GM19025 (cell line): ENCODE measurements at regions not wholly inside any gene's neighbourhood (a gene's known extent, or its start where the extent isn't known, plus 50 kb on each side); places are given as distances from the start of the nearest gene placed in this dataset.

Experiments
- ATAC-seq: cut with Tn5 transposase; IDR thresholded peaks from one replicate; pipeline ENCODE4 v1.9.1; 2021; ENCODE audit warnings: mild to moderate bottlenecking, low read depth, moderate library complexity; ENCODE audit not compliant: unreplicated experiment

DNA sequence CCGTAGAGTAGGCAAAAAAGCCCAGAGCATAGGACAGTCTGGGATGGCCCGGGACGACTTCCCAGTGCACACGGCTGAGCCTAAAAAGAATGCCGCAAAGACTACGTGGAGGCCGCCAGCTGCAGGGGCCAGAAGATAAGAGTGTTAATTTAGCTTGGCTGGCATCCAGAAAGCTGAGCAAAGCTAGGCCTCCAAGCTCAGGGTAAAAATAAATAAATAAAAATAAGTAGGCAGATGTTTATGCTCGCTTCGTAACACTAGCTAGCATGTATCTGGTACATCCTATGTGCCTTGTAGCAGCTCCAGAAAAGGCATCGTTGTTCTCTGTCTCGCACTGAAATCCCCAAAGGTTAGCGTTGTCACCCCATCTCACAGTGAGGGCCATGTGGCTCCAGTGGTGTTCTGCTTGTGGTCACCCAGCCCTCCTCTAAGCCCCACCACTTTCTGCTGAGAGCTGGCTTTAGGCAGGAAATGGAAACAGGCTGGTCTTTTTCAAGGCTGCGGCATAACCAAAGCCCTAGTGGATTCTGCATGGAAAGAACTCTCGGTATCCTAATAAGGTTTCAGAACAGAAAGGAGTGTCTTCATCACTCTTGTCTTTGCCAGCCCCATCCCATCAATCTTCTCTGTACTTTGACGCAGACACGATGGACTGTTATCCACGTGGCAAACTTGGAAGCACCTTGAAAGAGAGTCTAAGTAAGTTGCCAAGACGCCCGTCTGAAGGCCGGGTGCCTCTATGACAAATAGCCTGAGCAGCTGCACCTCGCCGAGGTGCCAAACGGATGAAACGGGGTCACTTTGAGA is 58.1 kb upstream of the MEF2A start:
- ATAC-seq: peak; percentile 31

DNA sequence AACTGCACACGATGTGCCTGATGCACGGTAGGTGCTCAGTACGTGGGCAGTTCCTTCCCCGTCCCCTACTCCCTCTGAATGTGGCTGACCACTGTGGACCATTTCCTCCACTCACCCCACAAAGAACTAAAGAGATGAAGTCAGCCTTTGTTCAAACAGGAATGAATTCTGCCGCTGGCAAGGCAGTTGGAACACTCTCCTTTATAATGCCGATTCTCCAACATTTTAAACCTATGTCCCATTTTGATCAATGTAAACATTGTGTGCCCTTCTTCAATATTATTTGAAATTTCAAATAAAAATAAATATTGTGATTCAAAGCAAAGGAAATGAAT is 57.5 kb upstream of the MEF2A start:
- ATAC-seq: no peak

DNA sequence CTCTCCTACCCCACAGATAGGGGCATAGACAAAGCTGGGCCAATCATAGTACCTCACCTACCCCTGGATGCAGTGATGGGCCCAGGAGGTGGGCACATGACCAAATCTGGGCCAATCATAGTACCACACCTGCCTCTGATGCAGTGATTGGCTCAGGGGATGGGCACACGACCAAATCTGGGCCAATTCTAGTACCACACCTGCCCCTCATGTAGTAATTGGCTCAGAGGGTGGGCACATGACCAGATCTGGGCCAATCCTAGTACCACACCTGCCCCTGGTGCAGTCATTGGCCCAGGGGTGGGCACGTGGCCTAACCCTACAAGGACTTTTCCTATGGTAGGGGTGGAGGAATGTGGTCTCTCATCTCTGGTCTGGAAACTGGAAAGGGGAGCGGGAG is 56.9 kb upstream of the MEF2A start:
- no peak for ATAC-seq

DNA sequence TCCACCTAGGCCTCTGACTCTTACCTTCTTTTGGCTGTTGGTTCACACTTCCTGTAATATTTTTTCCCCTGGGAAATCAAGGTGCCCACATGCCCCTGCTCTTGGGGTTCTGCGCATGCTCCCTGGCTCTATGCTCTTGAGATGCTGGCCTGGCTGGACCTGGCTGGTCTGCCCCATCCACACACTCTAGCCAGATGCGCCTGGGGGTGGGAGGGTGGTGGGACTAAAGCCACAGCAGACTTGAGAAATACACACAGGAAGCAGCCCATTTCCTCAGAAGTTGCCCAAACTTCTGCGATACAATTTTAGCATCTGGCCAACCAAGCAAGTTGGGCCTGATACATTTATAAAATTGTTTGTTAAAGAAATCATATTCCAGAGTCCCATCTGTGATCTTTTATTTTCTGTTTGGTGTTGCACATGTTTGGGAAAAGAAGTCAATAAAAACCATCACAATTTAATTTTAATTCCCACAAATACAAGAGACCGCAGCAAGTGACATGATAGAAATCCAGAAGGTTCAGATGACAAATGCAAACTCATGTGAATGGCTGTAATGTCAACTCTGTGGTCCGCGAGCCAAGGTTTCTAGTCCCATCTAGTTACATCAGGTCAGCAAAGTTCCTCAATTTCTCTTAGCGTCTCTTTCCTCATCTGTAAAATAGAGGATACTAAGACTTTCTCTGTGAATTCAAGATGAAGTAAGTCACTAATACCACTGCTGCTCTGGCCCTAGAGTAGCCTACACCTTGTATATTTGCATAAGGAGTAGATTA is 55.9 kb upstream of the MEF2A start:
- no peak for ATAC-seq

DNA sequence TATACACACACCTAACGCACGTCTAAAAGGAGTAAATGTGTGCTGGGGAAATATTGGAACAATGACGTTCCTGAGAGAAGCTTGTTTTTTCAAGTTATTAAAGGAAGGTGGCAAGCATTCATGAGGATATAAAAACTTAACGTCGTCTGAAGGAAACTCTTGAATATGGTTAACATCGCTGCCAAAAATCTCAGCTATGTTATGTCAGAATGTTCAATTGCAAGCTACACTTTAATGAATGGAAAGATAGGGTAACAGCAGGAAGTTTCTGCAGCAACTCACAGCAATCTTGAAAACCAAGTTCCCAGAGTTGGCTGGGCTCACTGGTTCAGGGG is 54.3 kb upstream of the MEF2A start:
- ATAC-seq: no peak

DNA sequence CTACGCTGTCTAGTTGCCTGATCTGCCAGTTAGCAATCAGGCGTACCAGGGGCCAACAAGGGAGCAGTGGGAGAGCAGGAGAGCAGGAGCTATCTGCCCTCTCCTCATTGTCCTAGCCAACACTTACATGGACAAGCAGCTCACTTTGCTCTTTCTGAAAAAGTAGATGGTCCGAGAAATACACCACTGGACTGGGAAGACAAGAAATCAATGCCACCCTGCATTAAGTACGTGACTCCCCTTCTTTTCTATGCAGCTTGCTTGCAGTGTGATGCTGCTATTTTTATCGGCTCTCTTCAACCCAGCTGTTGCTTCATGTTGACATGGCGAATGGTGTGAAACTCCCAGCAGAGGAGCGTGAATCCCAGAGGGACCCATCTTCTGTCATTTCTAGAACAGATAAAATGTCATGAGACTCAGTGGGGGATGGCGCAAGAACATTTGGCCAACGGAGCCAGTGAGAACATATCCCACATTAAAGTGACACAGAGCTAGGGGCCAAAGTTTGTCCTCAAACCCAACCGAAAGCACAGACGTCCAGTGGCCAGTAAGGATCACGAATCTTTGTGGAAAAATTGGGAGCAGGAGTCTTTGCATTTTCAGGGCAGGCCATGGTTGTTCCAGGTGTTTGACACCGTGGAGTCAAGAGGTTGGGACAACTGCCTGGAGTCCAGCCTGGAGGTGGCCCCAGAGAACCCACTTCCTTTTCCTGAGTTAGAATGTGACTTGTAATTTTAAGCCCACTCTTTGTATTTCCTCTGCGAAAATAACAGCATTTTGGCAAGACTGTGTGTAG is 53.7 kb upstream of the MEF2A start:
- ATAC-seq: peak; percentile 62

DNA sequence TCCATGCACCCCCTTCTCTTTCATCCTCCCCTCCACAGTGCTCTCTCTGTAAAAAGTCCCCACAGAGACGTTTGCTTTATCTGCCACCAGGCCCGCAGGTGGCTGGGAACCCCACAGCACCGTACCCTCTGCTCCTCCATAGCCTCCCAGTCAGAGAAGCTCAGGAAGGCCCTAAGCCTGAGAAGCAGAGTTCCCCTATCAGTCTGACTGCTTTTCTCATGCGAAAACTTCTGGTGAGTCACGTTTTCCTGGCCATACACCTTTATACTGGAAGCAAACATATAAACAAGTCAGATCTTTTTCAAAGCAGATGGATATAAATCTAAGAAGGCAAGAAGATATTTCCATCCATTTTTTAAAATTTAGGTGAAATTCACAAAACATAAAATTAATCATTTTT is 51.5 kb upstream of the MEF2A start:
- no peak for ATAC-seq
